SK-N-MC (cell line): ENCODE measurements at regions not wholly inside any gene's neighbourhood (a gene's known extent, or its start where the extent isn't known, plus 50 kb on each side); places are given as distances from the start of the nearest gene placed in this dataset.

Experiments
- DNase-seq: peaks from one replicate; pipeline ENCODE4 v3.0.0-alpha.2; 2011; ENCODE audit warnings: low read depth, low spot score
- H3K27ac ChIP-seq: fragments of 200-600 bp; sonication (generic); 2 replicates; pipeline ENCODE4 v1.5.1; 2016; ENCODE audit warnings: mixed run types
- H3K36me3 ChIP-seq: fragments of 200-600 bp; sonication (generic); 2 replicates; pipeline ENCODE4 v1.6.1; 2017; ENCODE audit warnings: antibody characterized with exemption, low read length, mixed read lengths; ENCODE audit not compliant: insufficient read depth
- H3K4me3 ChIP-seq: fragments of 200-600 bp; sonication (generic); 2 replicates; pipeline ENCODE4 v1.5.1; 2016
- H3K9ac ChIP-seq: fragments of 200-600 bp; sonication (generic); 2 replicates; pipeline ENCODE4 v1.8.0; 2017; ENCODE audit warnings: mixed run types, mixed read lengths; ENCODE audit not compliant: insufficient read length
- H3K9me3 ChIP-seq: fragments of 200-600 bp; sonication (generic); 2 replicates; pipeline ENCODE4 v1.6.1; 2017; ENCODE audit warnings: low read depth, mild to moderate bottlenecking, antibody characterized with exemption, low read length, moderate library complexity, mixed read lengths
- EZH2 ChIP-seq: fragments of 200-600 bp; sonication (generic); IDR thresholded peaks from one replicate; pipeline ENCODE4 v1.6.1; 2017; ENCODE audit warnings: antibody characterized with exemption
- FOXP2 ChIP-seq: optimal IDR thresholded peaks from 2 replicates; pipeline ENCODE3; 2011; ENCODE audit warnings: mild to moderate bottlenecking, moderate library complexity; ENCODE audit not compliant: insufficient read depth; ENCODE audit errors: extremely low read length, control extremely low read depth
- POLR2AphosphoS5 ChIP-seq: IDR thresholded peaks from 2 replicates; pipeline ENCODE4 v1.6.1; 2012; ENCODE audit warnings: mild to moderate bottlenecking, low read depth, low read length, borderline replicate concordance

GRCh38 chr13:27860743-27861142 lies 59.1 kb upstream of the PDX1 start:
- no peaks in the 10 kb centered on the region for H3K9me3 ChIP-seq
- H3K4me3 ChIP-seq, result no peak overlapping the region
- no peak overlapping the region for H3K27ac ChIP-seq
- H3K9ac ChIP-seq, result no peak overlapping the region
- H3K36me3 ChIP-seq, result no peaks in the 10 kb centered on the region
- no peak for TF ChIP-seq EZH2
- TF ChIP-seq FOXP2, result no peak
- no peak for TF ChIP-seq POLR2AphosphoS5
- no peak for DNase-seq

DNA sequence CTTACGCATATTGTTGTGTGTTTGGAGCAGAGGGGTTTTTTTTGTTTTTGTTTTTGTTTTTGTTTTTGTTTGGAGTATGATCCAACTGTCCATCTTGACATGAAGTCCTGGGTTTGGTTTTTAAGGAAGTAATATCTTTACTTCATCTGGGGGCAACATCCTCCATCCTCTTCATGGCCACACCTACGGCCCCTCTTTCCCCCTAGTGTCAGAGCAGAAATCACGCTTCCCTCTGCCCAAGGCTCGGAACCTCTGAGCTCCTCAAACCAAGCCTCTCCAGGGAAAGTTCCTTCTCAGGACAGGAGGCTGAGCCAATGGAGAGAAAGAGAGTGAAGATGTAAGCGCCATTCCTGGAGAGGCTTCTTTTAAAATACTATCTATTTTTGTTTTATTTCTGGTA lies 58.6 kb upstream of the PDX1 start:
- no peaks in the 10 kb centered on the region for H3K9me3 ChIP-seq
- TF ChIP-seq POLR2AphosphoS5 (no peak), FOXP2 (no peak), EZH2 (no peak)
- DNase-seq, result no peak

DNA sequence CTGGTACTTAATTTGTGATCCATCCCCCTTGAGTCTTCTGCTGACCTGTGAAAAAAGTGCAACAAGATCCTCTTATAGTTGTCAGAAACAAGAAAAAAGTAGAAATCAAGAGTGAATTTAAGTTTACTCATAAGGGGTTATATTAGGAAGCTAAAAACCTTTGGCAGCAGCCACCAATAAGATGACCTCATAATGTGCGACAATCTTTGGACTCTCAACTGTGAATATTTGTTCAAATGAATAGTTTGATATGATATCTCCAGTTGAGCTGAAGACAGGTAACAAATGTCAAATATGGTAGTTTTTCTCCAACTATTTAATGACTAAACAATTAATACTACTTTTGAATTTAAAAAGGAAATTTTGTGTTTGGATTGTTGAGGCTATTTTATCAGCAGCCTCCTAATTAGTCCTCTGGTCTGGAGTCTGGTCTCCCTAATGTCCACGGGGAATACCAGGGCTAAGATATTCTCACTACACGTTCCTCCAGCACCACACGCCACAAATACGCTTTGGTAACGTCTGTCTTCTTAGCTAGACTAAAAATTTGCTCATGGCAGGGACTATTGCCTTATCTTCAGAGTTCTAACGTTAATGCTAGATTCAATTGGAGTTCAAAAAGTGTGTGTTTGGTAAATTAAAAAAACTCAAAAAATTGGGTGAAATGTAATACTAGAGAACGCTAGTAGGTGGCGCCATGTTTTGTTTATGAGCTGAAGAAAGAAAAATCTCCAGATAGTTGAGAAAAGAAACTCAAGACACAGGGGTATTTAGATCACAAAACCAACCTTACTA lies 51.0 kb upstream of the PDX1 start:
- Histone ChIP-seq H3K27ac (no peak overlapping the region), H3K9me3 (no peaks in the 10 kb centered on the region), H3K9ac (no peak overlapping the region), H3K36me3 (no peaks in the 10 kb centered on the region), H3K4me3 (no peak overlapping the region)
- peak; percentile 2 for DNase-seq
- TF ChIP-seq POLR2AphosphoS5 (no peak), FOXP2 (no peak), EZH2 (no peak)

More for the DNA sequence above, 58.6 kb upstream of the PDX1 start:
- no peaks in the 10 kb centered on the region for H3K36me3 ChIP-seq
- no peak overlapping the region for H3K4me3 ChIP-seq
- H3K9ac ChIP-seq, result no peak overlapping the region
- H3K27ac ChIP-seq, result no peak overlapping the region

- DNase-seq, result no peak
- TF ChIP-seq EZH2, result no peak
- TF ChIP-seq POLR2AphosphoS5, result no peak
- TF ChIP-seq FOXP2, result no peak
- no peaks in the 10 kb centered on the region for H3K9me3 ChIP-seq
- H3K9ac ChIP-seq, result no peak overlapping the region
- H3K27ac ChIP-seq, result no peak overlapping the region
- H3K4me3 ChIP-seq, result no peak overlapping the region
- no peaks in the 10 kb centered on the region for H3K36me3 ChIP-seq
These were observed 50.2 kb upstream of the PDX1 start for GRCh38 chr13:27869436-27870095.
